Adrenal gland (tissue), 9 donors: ENCODE measurements at regions not wholly inside any gene's neighbourhood (a gene's known extent, or its start where the extent isn't known, plus 50 kb on each side); places are given as distances from the start of the nearest gene placed in this dataset.

Experiments used
- DNase-seq, 7 donors: peaks; one replicate each; pipeline ENCODE4 v3.0.0-alpha.2; 2019 to 2020
- H3K27ac ChIP-seq, 5 donors: fragments of 200-600 bp; sonication (generic) in 4 of 5; 1 replicate in 3 of 5; 2 replicates in 2 of 5; pipeline versions ENCODE4 v1.5.1 to v1.8.0; 2016 to 2020; ENCODE audit warnings: mild to moderate bottlenecking in 1 of 5
- H3K27me3 ChIP-seq: fragments of 200-600 bp; 2 replicates; pipeline ENCODE4 v1.8.0; 2021
- H3K36me3 ChIP-seq, 2 donors: fragments of 200-600 bp; replicated peaks in 1 of 2; 1 replicate in 1 of 2; 2 replicates in 1 of 2; pipeline versions ENCODE4 v1.5.1 to v1.8.0; 2018 to 2022
- H3K4me1 ChIP-seq, 2 donors: fragments of 200-600 bp; replicated peaks in 1 of 2; 1 replicate in 1 of 2; 2 replicates in 1 of 2; pipeline versions ENCODE4 v1.5.1 to v1.8.0; 2018 to 2021
- H3K4me3 ChIP-seq, 4 donors: fragments of 200-600 bp; sonication (generic) in 3 of 4; one replicate each; pipeline ENCODE4 v1.5.1; 2016 to 2018
- H3K9me3 ChIP-seq, 3 donors: fragments of 200-600 bp; sonication (generic) in 1 of 3; replicated peaks in 1 of 3; 1 replicate in 2 of 3; 2 replicates in 1 of 3; pipeline versions ENCODE4 v1.5.1 to v1.8.0; 2016 to 2021
- POLR2A ChIP-seq, 2 donors: fragments of 450-650 bp; IDR thresholded peaks; one replicate each; pipeline ENCODE4 v1.6.1; 2017; ENCODE audit warnings: antibody characterized with exemption in 2 of 2, mild to moderate bottlenecking in 2 of 2, moderate library complexity in 1 of 2
- WGBS, 4 donors: extraction: QIAGEN DNeasy Blood & Tissue Kit in 2 of 4; methylation state at CpG; one replicate each; pipeline versions ENCODE4 v1.1.5 to v1.1.7; 2013 to 2017; 5-methylcytosine and 5-hydroxymethylcytosine counted together
- intact Hi-C, 2 donors: fragments of 100-400 bp; cut with DNase I; formaldehyde crosslinking; loops; one replicate each; pipeline versions ENCODE4 v1.14.1 to v1.15.0; 2022 to 2023
- TF ChIP-seq, protein P1 (sequence below), 6 experiments: fragments of 450-650 bp in 4 of 6; fragments of 200-600 bp in 2 of 6; sonication (generic) in 1 of 6; IDR thresholded peaks; 1 replicate in 5 of 6; 2 replicates in 1 of 6; pipeline versions ENCODE4 v1.5.1 to v1.8.0; 2016 to 2021; ENCODE audit warnings: antibody characterized with exemption in 6 of 6, mild to moderate bottlenecking in 2 of 6, moderate library complexity in 1 of 6
- donor health status: healthy with polysubstance abuse.
- donor health status: Bipolar disorder and iron deficiency.
- donor health status: DM: yes; HTN: yes; CAD: no.
- donor health status: DM: no; HTN: no; CAD: no.
- donor health status: DM: no; HTN: no; CAD: no.

DNA sequence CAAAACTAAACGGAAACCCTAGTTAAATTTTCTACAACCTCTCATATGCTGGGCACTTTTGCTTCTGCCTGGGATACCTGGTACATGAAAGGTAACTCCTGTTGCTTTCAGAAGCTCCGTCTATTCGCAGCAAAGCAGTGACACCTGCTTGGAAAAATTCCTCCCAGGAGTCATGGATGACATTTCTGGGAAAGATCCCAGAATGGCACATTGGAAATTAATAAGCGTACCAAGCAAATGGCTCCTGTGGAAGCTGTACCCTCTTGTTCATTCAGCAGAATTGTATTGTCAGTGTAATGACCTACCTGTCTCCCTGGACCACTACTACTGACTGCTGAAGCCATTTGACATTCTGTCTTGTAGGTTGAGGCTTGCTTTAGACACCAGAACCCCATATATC is 349.7 kb upstream of the NOCT start:
- Histone ChIP-seq H3K9me3 (no peaks in the 10 kb centered on the region), H3K36me3 (no peaks in the 10 kb centered on the region), H3K27me3 (no peaks in the 10 kb centered on the region), H3K4me3 (no peak overlapping the region), H3K4me1 (no peaks in the 10 kb centered on the region), H3K27ac (no peak overlapping the region)
- DNase-seq, result no peak
- intact Hi-C loops, result no loop called here
- no peak for TF ChIP-seq POLR2A (IDR thresholded peaks at IDR 0.05)
- TF ChIP-seq, protein P1, sequence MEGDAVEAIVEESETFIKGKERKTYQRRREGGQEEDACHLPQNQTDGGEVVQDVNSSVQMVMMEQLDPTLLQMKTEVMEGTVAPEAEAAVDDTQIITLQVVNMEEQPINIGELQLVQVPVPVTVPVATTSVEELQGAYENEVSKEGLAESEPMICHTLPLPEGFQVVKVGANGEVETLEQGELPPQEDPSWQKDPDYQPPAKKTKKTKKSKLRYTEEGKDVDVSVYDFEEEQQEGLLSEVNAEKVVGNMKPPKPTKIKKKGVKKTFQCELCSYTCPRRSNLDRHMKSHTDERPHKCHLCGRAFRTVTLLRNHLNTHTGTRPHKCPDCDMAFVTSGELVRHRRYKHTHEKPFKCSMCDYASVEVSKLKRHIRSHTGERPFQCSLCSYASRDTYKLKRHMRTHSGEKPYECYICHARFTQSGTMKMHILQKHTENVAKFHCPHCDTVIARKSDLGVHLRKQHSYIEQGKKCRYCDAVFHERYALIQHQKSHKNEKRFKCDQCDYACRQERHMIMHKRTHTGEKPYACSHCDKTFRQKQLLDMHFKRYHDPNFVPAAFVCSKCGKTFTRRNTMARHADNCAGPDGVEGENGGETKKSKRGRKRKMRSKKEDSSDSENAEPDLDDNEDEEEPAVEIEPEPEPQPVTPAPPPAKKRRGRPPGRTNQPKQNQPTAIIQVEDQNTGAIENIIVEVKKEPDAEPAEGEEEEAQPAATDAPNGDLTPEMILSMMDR (IDR thresholded peaks at IDR 0.05), result no peak
- WGBS, 4 donors, result 88 to 96% (median 93%) methylated on average over 4 of the region's 4 CpGs

DNA sequence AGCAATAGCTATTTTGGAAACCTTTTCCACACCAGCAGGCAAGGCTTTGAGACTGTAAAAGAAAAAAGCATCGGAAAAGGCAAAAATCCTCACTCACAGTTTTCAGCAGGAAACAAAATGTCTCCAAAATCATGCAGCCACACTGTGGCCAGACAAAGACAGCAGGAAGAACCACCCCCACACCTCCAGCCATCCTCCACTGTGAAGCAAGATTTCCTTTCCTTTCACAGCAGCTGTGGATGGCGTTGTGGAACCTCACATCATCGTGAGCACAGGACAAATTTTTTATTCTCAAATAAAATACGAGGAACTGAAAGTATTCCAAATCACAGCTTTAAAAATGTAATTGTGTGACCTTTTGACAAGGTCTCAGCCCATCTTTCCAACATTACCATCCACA is 351.7 kb upstream of the NOCT start:
- H3K27me3 ChIP-seq, result no peaks in the 10 kb centered on the region
- TF ChIP-seq, protein P1 (IDR thresholded peaks at IDR 0.05), result no peak
- no peak for TF ChIP-seq POLR2A (IDR thresholded peaks at IDR 0.05)
- H3K4me1 ChIP-seq, result no peaks in the 10 kb centered on the region
- no peak overlapping the region for H3K27ac ChIP-seq
- H3K36me3 ChIP-seq, result no peaks in the 10 kb centered on the region
- WGBS, 4 donors, result 69 to 79% (median 73%) methylated on average over 4 of the region's 4 CpGs
- intact Hi-C loops, result no loop called here
- no peak for DNase-seq
- no peak overlapping the region for H3K4me3 ChIP-seq
- no peaks in the 10 kb centered on the region for H3K9me3 ChIP-seq

DNA sequence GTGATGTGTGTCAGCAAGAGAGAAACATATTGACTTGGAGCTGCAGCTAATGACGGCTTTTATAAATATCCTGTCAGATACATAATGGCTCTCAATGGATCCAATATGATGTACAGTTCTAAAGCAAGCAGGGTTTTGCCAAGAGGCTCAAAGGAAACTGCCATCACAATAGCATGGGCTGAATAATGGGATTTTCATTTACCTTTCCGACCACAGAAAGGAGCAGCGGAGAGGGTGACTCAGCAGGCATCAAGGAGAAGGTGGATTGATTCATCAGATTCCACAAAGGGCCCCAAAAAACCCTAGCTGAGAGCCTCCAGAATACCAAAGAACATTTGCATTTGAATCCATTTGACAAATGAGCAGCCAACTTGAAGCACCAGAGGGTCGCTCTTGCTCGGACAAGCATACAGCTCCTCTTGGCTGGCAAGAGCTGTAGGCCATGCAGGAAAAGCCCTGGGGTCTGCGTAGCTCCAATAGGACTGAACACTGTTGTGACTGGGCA is 355.7 kb upstream of the NOCT start:
- TF ChIP-seq, protein P1 (IDR thresholded peaks at IDR 0.05), result no peak
- no peak for TF ChIP-seq POLR2A (IDR thresholded peaks at IDR 0.05)

DNA sequence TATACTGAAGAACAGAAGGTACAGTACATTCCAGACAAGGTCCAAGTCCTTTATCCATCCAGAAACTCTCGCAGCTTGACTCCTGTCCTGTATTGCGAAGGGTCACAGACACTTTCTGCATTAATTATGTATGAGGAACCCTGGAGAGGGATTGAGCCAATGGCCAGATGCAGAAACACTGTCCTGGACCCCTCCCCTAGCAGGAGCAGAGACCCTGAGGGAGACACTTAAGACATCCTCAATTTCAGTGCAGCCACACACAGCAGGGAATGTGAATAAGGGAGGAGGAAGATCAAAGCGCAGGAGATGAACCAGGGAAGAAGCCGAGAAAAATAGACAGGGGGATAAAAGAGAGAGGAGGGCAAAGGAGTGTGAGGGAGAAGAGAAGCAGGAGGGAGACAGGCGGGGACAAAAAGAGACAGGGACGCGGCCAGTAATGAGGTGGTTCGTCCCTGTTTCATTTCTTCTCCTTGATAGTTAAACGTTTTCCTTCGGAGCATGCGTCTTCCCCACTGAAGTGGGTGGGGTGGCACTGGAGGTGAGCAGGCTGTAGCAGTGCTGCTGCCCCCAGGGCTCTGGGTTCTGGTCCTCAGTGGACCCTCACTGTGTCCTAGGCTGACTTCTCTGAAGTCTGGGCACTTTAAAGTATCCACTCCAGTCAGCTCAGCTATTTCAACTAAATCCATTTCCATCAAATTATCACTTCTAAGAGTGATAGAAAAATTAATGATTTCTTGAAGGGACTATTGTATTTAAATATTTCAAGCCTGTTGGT is 356.4 kb upstream of the NOCT start:
- Histone ChIP-seq H3K9me3 (no peaks in the 10 kb centered on the region), H3K27me3 (no peaks in the 10 kb centered on the region), H3K4me1 (no peaks in the 10 kb centered on the region), H3K4me3 (no peak overlapping the region), H3K27ac (no peak overlapping the region), H3K36me3 (no peaks in the 10 kb centered on the region)
- intact Hi-C loops, result no loop called here
- 57 to 66% (median 63%) methylated on average over 11 of the region's 11 CpGs for WGBS, 4 donors
- TF ChIP-seq, protein P1 (IDR thresholded peaks at IDR 0.05), result no peak
- TF ChIP-seq POLR2A (IDR thresholded peaks at IDR 0.05), result no peak
- DNase-seq, result no peak

More for the DNA sequence above, 355.7 kb upstream of the NOCT start:
- Histone ChIP-seq H3K4me3 (no peak overlapping the region), H3K9me3 (no peaks in the 10 kb centered on the region), H3K27ac (no peak overlapping the region), H3K36me3 (no peaks in the 10 kb centered on the region), H3K27me3 (no peaks in the 10 kb centered on the region), H3K4me1 (no peaks in the 10 kb centered on the region)
- 83 to 91% (median 88%) methylated on average over 6 of the region's 6 CpGs for WGBS, 4 donors
- intact Hi-C loops, result no loop called here
- DNase-seq, result no peak
